CD4-positive, alpha-beta memory T cell (primary cell): ENCODE measurements at regions not wholly inside any gene's neighbourhood (a gene's known extent, or its start where the extent isn't known, plus 50 kb on each side); places are given as distances from the start of the nearest gene placed in this dataset.
"Not testable (repeated sequence)": the region's sequence is repeated elsewhere in the genome, so short reads cannot be mapped to it uniquely, and the experiment has no call there.

Experiments used
- CTCF ChIA-PET: fragments of 350-600 bp; sonication (Branson Sonifier 250); formaldehyde crosslinking; loops from one replicate; lab custom pipeline; 2021; ENCODE audit warnings: inconsistent platforms; ENCODE audit not compliant: partially characterized antibody; lab: Charles Lee
- POLR2A ChIA-PET: fragments of 350-600 bp; sonication (Branson Sonifier 250); formaldehyde crosslinking; loops from one replicate; lab custom pipeline; 2021; ENCODE audit not compliant: partially characterized antibody; lab: Charles Lee
- DNase-seq, 5 donors: peaks; one replicate each; pipeline versions ENCODE4 v3.0.0 to v3.0.0-alpha.2; 2020 to 2022; ENCODE audit warnings: mixed read lengths in 1 of 5
- H3K27ac ChIP-seq: one replicate; pipeline ENCODE4 v1.7.0; 2013; ENCODE audit warnings: low read depth, low read length
- H3K27me3 ChIP-seq: 2 replicates; pipeline ENCODE4 v1.7.0; 2013; ENCODE audit warnings: mild to moderate bottlenecking, low read length, moderate library complexity; ENCODE audit not compliant: insufficient read depth
- H3K36me3 ChIP-seq: 2 replicates; pipeline ENCODE4 v1.7.0; 2013; ENCODE audit warnings: mild to moderate bottlenecking, low read length, moderate library complexity; ENCODE audit not compliant: insufficient read depth
- H3K4me1 ChIP-seq: 2 replicates; pipeline ENCODE4 v1.7.0; 2013; ENCODE audit warnings: mild to moderate bottlenecking, low read length, moderate library complexity; ENCODE audit not compliant: insufficient read depth
- H3K4me3 ChIP-seq, 2 donors: one replicate each; pipeline ENCODE4 v1.7.0; 2013; ENCODE audit warnings: low read length in 2 of 2, mild to moderate bottlenecking in 1 of 2
- H3K9me3 ChIP-seq, 2 donors: one replicate each; pipeline ENCODE4 v1.7.0; 2013; ENCODE audit warnings: low read length in 2 of 2, control low read depth in 1 of 2; ENCODE audit not compliant: control insufficient read depth in 1 of 2
- H3K27ac Mint-ChIP-seq, 7 donors: one replicate each; pipeline ENCODE4 v1.8.0; 2020 to 2021; ENCODE audit warnings: mixed read lengths in 7 of 7, mild to moderate bottlenecking in 6 of 7, inconsistent platforms in 3 of 7, moderate library complexity in 3 of 7
- H3K27me3 Mint-ChIP-seq, 2 donors: one replicate each; pipeline ENCODE4 v1.8.0; 2020 to 2021; ENCODE audit warnings: mixed read lengths in 2 of 2
- H3K36me3 Mint-ChIP-seq, 2 donors: one replicate each; pipeline ENCODE4 v1.8.0; 2020 to 2021; ENCODE audit warnings: mixed read lengths in 2 of 2, inconsistent platforms in 1 of 2, mild to moderate bottlenecking in 1 of 2
- H3K4me1 Mint-ChIP-seq, 4 donors: one replicate each; pipeline ENCODE4 v1.8.0; 2020 to 2021; ENCODE audit warnings: mixed read lengths in 4 of 4, mild to moderate bottlenecking in 1 of 4
- H3K4me3 Mint-ChIP-seq, 8 donors: one replicate each; pipeline ENCODE4 v1.8.0; 2020 to 2021; ENCODE audit warnings: mixed read lengths in 8 of 8, mild to moderate bottlenecking in 7 of 8, moderate library complexity in 6 of 8, inconsistent platforms in 3 of 8
- H3K9me3 Mint-ChIP-seq, 8 donors: one replicate each; pipeline ENCODE4 v1.8.0; 2020 to 2021; ENCODE audit warnings: mixed read lengths in 8 of 8, mild to moderate bottlenecking in 5 of 8, inconsistent platforms in 3 of 8, moderate library complexity in 1 of 8
- intact Hi-C: fragments of 100-400 bp; cut with micrococcal nuclease; formaldehyde crosslinking; loops from one replicate; pipeline ENCODE4 v1.15.1; 2023

DNA sequence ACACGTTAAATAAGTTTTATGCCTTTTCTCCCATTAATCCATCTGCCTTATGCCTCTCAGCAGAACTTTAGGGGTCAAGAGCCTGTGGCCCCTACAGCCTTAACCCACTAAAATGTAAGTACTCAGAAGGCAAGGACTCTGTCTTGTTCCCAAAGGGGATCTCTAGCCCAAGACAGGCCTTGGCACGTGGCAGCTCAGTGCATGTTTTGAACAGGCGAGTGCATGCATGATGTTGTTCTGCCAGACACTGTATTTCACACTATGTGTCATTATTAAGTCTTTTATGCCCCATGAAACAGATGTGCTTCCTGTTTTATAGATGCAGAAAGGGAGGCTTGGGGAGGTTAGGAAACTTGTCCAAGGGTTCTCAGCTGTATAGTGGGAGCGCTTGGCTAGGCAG is 102.8 kb downstream of the ETS2 start:
- no peak for DNase-seq
- Histone ChIP-seq H3K36me3 (no peaks in the 10 kb centered on the region), H3K27me3 (no peaks in the 10 kb centered on the region), H3K27ac (no peak overlapping the region), H3K9me3 (no peaks in the 10 kb centered on the region), H3K4me1 (no peaks in the 10 kb centered on the region), H3K4me3 (no peak overlapping the region)
- no peaks in the 10 kb centered on the region for H3K4me1 Mint-ChIP-seq
- CTCF ChIA-PET = no interaction called here
- peaks cover 0 to 4% (median 0%) of the 10 kb centered on the region in 8 donors for H3K9me3 Mint-ChIP-seq
- H3K36me3 Mint-ChIP-seq = no peaks in the 10 kb centered on the region
- H3K27me3 Mint-ChIP-seq = peaks cover 1 to 5% of the 10 kb centered on the region in 2 donors
- no peak overlapping the region for H3K4me3 Mint-ChIP-seq
- POLR2A ChIA-PET = no interaction called here
- intact Hi-C loops = no loop called here
- no peak overlapping the region for H3K27ac Mint-ChIP-seq

- ChIA-PET POLR2A (no interaction called here), CTCF (no interaction called here)
- no peak for DNase-seq
- no peak overlapping the region for H3K4me3 ChIP-seq
- peaks cover 2 to 4% of the 10 kb centered on the region in 2 donors for H3K27me3 Mint-ChIP-seq
- no peaks in the 10 kb centered on the region for H3K27me3 ChIP-seq
- no peaks in the 10 kb centered on the region for H3K36me3 ChIP-seq
- H3K4me3 Mint-ChIP-seq = no peak overlapping the region
- H3K9me3 ChIP-seq = no peaks in the 10 kb centered on the region
- no peaks in the 10 kb centered on the region for H3K4me1 Mint-ChIP-seq
- H3K27ac Mint-ChIP-seq = no peak overlapping the region
- no peaks in the 10 kb centered on the region for H3K4me1 ChIP-seq
- H3K27ac ChIP-seq = no peak overlapping the region
- H3K36me3 Mint-ChIP-seq = no peaks in the 10 kb centered on the region
- intact Hi-C loops = no loop called here
- peaks cover 0 to 9% (median 4%) of the 10 kb centered on the region in 8 donors for H3K9me3 Mint-ChIP-seq
These were observed 100.0 kb downstream of the ETS2 start for GRCh38 chr21:38905752-38906151.

DNA sequence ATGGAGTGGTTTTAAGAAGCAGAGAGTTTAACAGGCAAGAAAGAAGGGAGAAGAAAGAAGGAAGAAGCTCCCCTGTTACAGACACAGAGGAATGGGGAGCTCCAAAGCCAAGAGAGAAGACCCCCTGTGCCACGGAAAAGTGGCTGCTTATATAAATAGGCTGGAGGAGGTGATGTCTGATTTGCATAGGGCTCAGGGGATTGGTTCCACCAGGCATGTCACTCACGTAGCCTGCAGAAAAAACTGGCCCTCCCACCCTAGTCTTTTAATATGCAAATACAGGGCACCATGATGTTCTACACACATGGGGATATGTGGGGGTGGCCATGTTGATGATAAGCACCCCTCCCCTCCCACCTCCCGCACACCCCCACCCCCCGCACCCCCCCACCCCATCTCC is 99.6 kb downstream of the ETS2 start:
- intact Hi-C loops = no loop called here
- H3K4me1 Mint-ChIP-seq = no peaks in the 10 kb centered on the region
- H3K27me3 ChIP-seq = no peaks in the 10 kb centered on the region
- H3K27ac Mint-ChIP-seq = no peak overlapping the region
- H3K36me3 ChIP-seq = no peaks in the 10 kb centered on the region
- ChIA-PET CTCF (no interaction called here), POLR2A (no interaction called here)
- DNase-seq = no peak
- H3K27ac ChIP-seq = no peak overlapping the region
- no peaks in the 10 kb centered on the region for H3K9me3 ChIP-seq
- H3K4me3 ChIP-seq = no peak overlapping the region
- no peaks in the 10 kb centered on the region for H3K36me3 Mint-ChIP-seq
- no peak overlapping the region for H3K4me3 Mint-ChIP-seq
- no peaks in the 10 kb centered on the region for H3K4me1 ChIP-seq
- peaks cover 0 to 9% (median 4%) of the 10 kb centered on the region in 8 donors for H3K9me3 Mint-ChIP-seq
- peaks cover 2 to 4% of the 10 kb centered on the region in 2 donors for H3K27me3 Mint-ChIP-seq

DNA sequence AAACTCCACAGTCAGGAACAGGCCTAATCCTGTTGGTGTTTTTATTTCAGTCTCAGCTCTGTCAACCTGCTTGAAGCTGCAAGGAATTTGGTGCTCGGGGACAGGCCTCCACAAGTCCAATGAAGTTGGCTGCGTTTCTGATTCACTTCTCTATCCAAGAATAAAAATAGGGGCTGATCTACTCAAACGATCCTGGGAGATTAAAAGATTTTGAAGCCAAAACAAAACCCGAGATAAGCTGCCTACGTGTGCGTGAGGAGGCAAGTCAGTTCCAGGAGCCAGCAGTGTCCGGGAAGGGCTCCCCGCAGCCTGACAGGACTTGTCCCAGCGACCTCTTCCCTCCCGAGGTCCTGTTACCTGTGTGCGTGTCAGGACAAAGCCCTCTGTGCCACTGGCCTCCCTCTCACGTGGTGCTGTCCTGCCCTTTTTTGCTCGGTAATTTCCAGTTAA is 98.0 kb downstream of the ETS2 start:
- H3K9me3 Mint-ChIP-seq = peaks cover 0 to 9% (median 4%) of the 10 kb centered on the region in 8 donors
- intact Hi-C loops = no loop called here
- H3K36me3 Mint-ChIP-seq = no peaks in the 10 kb centered on the region
- H3K9me3 ChIP-seq = no peaks in the 10 kb centered on the region
- no peak for DNase-seq
- POLR2A ChIA-PET = no interaction called here
- H3K4me1 ChIP-seq = no peaks in the 10 kb centered on the region
- no peak overlapping the region for H3K4me3 ChIP-seq
- H3K4me1 Mint-ChIP-seq = no peaks in the 10 kb centered on the region
- no peak overlapping the region for H3K4me3 Mint-ChIP-seq
- H3K36me3 ChIP-seq = no peaks in the 10 kb centered on the region
- CTCF ChIA-PET = no interaction called here
- H3K27ac ChIP-seq = no peak overlapping the region
- no peak overlapping the region for H3K27ac Mint-ChIP-seq
- H3K27me3 Mint-ChIP-seq = peaks cover 2 to 4% of the 10 kb centered on the region in 2 donors
- H3K27me3 ChIP-seq = no peaks in the 10 kb centered on the region

DNA sequence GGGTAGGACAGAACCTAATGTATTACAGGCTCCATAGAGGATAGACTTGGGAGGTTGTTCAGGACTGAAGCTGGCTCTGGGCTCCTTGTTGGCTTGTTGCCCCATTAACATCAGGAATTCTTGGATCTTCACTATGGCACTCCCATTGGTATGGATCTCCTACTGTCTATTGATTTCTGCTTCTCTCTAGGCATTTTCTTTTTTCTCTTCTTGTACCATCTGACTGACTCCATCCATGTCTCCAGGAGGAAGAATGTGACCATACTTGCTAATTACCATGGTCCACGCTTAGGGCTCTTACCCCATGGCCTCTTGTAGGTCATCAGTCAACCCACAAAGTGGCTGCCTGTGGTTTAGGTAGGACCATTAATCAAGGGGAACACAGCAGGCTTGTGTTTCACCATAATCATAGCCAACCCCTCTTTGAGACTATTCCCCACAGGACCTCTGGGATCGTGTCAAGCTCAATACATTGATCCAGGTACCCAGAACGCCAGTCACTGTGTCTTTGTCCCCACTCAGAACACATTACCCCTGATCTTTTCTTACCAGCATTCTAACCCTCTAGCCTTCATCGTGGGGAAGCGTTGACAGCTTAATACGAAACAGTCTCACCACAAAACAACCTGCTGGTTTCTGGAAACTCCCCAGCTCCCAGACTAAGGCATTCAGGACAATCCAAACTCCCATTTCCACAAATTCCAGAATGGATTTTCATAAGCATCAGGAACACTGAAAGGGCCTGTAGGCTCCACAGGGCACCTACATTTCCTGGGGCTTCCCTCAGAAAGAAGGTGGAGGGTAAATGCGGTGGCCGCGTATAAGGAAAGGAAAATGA is 97.1 kb downstream of the ETS2 start:
- Mint-ChIP-seq H3K4me1 (no peaks in the 10 kb centered on the region), H3K36me3 (no peaks in the 10 kb centered on the region), H3K27ac (no peak overlapping the region), H3K9me3 (peaks cover 0 to 9% (median 4%) of the 10 kb centered on the region in 8 donors), H3K27me3 (peaks cover 2 to 4% of the 10 kb centered on the region in 2 donors), H3K4me3 (no peak overlapping the region)
- no peak overlapping the region for H3K27ac ChIP-seq
- H3K9me3 ChIP-seq = no peaks in the 10 kb centered on the region
- no peaks in the 10 kb centered on the region for H3K27me3 ChIP-seq
- no peak overlapping the region for H3K4me3 ChIP-seq
- H3K4me1 ChIP-seq = no peaks in the 10 kb centered on the region
- ChIA-PET CTCF (no interaction called here), POLR2A (no interaction called here)
- H3K36me3 ChIP-seq = no peaks in the 10 kb centered on the region
- intact Hi-C loops = no loop called here
- DNase-seq = no peak

DNA sequence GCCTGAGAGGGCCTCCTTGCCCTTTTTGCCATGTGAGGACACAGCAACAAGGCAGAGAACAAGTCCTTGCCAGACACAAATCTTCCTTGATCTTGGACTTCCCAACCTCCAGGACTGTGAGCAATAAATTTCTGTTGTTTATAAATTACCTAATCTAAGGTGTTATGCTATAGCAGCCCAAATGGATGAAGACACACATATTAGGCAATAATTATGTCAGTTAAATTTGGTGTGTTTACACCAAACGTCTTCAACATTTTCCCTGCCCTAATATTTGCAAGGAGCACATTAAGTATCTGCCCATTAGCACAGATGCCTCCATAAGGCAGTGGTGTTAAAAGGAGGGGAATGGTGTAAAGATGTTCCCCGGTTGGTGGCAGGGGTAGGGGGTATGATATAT is 94.8 kb downstream of the ETS2 start:
- CTCF ChIA-PET = no interaction called here

DNA sequence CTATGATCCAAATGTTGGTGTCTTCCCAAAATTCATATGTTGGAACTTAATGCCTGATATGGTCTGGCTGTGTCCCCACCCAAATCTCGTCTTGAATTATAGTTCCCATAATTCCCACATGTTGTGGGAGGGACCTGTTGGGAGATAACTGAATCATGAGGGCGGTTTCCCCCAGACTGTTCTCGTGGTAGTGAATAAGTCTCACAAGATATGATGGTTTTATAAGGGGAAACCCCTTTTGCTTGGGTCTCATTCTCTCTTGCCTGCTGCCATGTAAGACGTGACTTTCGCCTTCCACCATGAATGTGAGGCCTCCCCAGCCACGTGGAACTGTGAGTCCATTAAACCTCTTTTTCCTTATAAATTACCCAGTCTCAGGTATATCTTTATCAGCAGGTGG is 94.3 kb downstream of the ETS2 start:
- intact Hi-C loops, H3K4me1 ChIP-seq, DNase-seq, H3K9me3 Mint-ChIP-seq, CTCF ChIA-PET, H3K27me3 ChIP-seq, H3K4me1 Mint-ChIP-seq, H3K36me3 ChIP-seq, H3K27ac ChIP-seq, H3K4me3 ChIP-seq, POLR2A ChIA-PET, H3K4me3 Mint-ChIP-seq, H3K9me3 ChIP-seq, H3K27ac Mint-ChIP-seq, H3K36me3 Mint-ChIP-seq, H3K27me3 Mint-ChIP-seq: not testable (repeated sequence)

More for the DNA sequence above, 94.8 kb downstream of the ETS2 start:
- Histone ChIP-seq H3K4me1 (no peaks in the 10 kb centered on the region), H3K36me3 (no peaks in the 10 kb centered on the region), H3K9me3 (no peaks in the 10 kb centered on the region), H3K4me3 (no peak overlapping the region), H3K27ac (no peak overlapping the region), H3K27me3 (no peaks in the 10 kb centered on the region)
- no peaks in the 10 kb centered on the region for H3K36me3 Mint-ChIP-seq
- no peak for DNase-seq
- H3K27me3 Mint-ChIP-seq = peaks cover 5 to 6% of the 10 kb centered on the region in 2 donors
- POLR2A ChIA-PET = no interaction called here
- no peak overlapping the region for H3K27ac Mint-ChIP-seq
- intact Hi-C loops = no loop called here
- H3K4me1 Mint-ChIP-seq = no peaks in the 10 kb centered on the region
- H3K9me3 Mint-ChIP-seq = peaks cover 0 to 9% (median 4%) of the 10 kb centered on the region in 8 donors
- H3K4me3 Mint-ChIP-seq = no peak overlapping the region
